AG09319 (cell line): ENCODE measurements at regions not wholly inside any gene's neighbourhood (a gene's known extent, or its start where the extent isn't known, plus 50 kb on each side); places are given as distances from the start of the nearest gene placed in this dataset.

Experiments used
- DNase-seq: peaks from one replicate; pipeline ENCODE4 v3.0.0-alpha.2; 2010; ENCODE audit warnings: low read depth; ENCODE audit errors: extremely low read depth
- TF ChIP-seq, protein P1 (sequence below): IDR thresholded peaks from 2 replicates; pipeline ENCODE4 v1.5.1; 2011; ENCODE audit warnings: low read depth, mild to moderate bottlenecking, inconsistent platforms, low read length, moderate library complexity

DNA sequence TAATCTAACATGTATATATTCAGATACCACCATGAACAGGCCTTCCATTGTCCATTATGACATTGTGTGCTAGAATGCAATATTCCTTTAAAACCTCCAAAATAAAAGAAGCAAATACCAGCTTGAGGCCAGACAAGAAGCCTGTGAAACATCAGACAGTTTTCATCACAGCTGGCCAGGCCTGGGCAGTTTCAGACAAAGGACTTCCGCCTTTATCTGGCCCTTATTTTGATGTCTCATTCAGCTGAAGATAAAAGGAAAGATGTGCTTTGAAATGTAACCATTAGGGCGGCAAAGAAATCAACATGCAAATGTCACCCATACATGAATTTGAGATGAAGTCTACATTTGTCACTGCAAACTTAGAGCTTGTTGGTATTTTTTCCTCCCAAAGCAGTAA, 737.5 kb downstream of the KCNJ2 start:
- no peak for DNase-seq
- TF ChIP-seq, protein P1, sequence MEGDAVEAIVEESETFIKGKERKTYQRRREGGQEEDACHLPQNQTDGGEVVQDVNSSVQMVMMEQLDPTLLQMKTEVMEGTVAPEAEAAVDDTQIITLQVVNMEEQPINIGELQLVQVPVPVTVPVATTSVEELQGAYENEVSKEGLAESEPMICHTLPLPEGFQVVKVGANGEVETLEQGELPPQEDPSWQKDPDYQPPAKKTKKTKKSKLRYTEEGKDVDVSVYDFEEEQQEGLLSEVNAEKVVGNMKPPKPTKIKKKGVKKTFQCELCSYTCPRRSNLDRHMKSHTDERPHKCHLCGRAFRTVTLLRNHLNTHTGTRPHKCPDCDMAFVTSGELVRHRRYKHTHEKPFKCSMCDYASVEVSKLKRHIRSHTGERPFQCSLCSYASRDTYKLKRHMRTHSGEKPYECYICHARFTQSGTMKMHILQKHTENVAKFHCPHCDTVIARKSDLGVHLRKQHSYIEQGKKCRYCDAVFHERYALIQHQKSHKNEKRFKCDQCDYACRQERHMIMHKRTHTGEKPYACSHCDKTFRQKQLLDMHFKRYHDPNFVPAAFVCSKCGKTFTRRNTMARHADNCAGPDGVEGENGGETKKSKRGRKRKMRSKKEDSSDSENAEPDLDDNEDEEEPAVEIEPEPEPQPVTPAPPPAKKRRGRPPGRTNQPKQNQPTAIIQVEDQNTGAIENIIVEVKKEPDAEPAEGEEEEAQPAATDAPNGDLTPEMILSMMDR, result no peak

DNA sequence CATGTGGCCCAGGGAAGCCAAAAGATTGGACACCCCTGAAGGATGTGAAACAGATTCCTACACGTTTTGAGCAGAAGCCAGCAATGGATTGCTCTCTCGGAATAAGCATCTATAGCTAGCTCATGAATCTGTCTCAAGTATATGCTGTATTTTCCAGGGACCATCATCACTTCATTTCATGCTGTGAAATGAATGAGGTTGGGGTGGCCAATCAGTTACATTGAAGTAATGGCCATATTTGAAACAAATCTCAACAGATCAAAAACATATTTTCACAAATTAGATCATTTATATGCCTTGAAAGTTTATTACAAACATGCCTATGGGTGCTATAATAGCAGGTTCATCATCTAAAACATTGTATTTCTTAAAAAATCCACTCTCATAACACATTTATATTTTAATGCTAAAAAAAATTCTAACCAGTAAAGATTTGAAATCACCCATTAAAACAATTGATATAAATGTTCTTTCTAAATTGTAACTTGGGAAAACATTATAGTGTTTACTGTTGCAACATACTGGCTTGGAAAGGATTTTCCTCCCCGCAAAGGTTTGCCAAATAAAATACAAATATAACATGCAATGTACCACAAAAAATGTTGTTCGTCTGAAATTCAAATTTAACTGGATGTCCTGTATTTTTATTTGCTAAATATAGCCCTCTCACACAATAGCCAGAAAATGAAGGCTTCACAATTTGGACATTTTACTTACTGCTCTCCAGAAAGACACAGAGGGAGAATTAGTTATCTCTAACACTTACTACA, 743.6 kb downstream of the KCNJ2 start:
- DNase-seq, result peak; percentile 10
- TF ChIP-seq, protein P1, result no peak

DNA sequence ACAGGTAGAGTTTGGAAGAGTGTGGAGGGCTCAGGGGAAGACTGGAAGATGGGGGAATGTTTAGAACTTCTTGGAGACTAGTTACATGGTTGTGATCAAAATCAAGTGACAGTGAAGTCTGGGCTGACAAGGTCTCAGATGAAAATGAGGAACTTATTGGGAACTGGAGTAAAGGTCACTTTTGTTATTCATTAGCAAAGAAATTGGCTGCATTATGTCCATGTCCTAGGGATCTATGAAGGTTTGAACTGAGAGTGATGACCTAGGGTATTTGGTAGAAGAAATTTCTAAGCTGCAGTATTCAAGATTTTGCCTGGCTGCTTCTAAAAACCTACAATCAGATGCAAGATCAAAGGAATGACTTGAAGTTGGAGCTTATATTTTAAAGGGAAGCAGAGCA, 747.1 kb downstream of the KCNJ2 start:
- TF ChIP-seq, protein P1, result no peak
- DNase-seq, result no peak

DNA sequence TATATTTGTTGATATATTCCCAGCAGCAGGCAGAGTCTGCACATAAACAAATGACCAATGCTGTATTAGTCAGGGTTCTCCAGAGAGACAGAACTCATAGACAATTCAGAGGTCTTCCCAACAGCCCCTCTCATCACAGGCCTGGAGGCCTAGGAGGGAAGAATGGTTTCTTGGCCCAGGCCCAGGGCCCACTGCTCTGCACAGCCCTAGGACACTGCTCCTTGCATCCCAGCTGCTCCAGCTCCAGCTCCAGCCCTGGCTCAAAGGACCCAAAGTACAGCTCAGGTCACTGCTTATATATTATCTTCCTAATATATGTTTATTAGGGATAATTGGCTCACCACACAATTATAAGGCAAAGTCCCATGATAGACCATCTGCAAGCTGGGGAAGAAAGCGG, 749.9 kb downstream of the KCNJ2 start:
- TF ChIP-seq, protein P1, result no peak
- no peak for DNase-seq

DNA sequence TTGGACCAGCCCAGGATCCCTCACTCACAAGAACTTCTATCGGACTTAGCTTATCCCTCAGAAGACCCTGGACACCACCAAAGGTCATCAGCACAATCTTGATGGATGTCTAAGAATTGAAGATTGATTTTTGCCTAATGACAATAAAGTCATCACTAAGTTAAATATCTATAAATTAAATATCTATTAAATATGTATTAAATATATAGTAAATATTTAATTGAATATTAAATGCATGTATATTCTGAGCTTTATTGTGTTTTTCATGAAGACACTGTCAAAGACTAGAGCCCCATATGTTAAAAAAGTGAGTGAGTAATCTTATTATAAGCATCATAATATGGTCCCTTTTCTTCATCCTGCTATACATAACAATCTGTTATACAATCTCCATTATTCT, 751.1 kb downstream of the KCNJ2 start:
- DNase-seq, result no peak
- TF ChIP-seq, protein P1, result no peak

DNA sequence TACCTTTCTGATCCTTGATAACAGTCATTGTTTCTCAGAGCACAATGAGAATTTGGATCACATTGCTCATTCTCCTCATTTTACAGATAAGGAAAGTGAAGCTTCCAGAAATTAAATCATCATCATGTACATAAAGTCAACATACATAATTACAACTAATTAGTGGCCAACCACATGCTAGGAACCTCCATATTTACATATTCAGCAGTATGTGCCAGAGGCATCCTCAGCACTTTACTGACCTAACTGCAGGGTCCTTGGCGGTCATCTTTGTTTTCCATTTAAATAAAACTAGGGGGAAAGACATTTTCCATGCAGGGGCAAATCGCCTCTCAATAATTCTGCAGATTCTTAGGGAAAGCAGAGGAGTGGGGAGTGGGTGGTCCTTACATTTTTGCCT, 752.9 kb downstream of the KCNJ2 start:
- TF ChIP-seq, protein P1, result no peak
- DNase-seq, result no peak

DNA sequence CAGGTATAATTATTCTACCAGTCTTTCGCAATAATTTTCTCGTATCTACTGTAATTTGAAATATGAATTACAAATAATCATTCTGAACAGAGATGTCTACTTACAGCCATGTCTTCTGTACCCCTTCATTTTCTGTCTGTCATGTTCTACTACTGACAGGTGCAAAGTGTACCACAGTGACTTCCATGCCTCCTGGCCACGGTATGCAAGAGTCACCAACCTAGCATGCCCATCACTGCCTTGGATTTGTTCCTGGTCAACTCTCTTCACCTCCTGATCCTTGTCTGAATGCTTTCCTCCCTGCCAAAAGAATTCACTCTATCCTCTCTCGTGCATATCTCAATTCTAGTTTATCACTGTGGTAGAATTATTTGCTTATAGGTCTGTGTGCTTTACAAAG, 755.4 kb downstream of the KCNJ2 start:
- TF ChIP-seq, protein P1, result no peak
- no peak for DNase-seq
